NCI-H524 (cell line): ENCODE measurements at regions not wholly inside any gene's neighbourhood (a gene's known extent, or its start where the extent isn't known, plus 50 kb on each side); places are given as distances from the start of the nearest gene placed in this dataset.
A peak's percentile ranks its signal among the peaks of the same experiment; 100 is the strongest.
"Not testable (repeated sequence)": the region's sequence is repeated elsewhere in the genome, so short reads cannot be mapped to it uniquely, and the experiment has no call there.

Source experiments
- DNase-seq, 2 experiments: peaks; one replicate each; lab custom pipeline; 2025; lab: John Stamatoyannopoulos, UW

GRCh38 chr2:66030553-66030952 lies 404.4 kb upstream of the MEIS1 start:
- DNase-seq, result peak in 1 of 2 experiments; percentile 12

DNA sequence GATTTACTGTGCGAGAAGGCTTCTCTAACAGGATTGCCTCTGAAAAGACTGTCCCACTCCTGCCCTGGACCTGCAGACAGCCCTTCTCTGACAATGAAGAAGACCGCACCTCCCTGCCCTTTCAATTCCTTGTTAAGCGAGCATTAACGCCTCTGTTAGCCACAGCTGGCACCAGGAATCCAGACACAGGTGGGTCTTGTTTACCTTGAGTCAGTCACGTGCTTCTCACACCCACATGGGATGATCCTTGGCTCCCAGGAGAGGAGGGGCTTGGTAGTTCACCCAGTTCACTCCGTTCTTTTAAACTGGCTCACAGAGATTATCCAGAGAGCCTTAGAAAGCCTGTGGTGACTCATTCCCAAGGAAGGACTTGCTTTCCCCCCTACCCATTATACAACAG lies 410.5 kb upstream of the MEIS1 start:
- DNase-seq, result no peak

GRCh38 chr2:66021296-66021695 lies 413.6 kb upstream of the MEIS1 start:
- DNase-seq, result no peak

- DNase-seq, result no peak
These were observed 417.2 kb upstream of the MEIS1 start for GRCh38 chr2:66017763-66018162.

- DNase-seq, result no peak
These were observed 420.5 kb upstream of the MEIS1 start for GRCh38 chr2:66014450-66014849.

DNA sequence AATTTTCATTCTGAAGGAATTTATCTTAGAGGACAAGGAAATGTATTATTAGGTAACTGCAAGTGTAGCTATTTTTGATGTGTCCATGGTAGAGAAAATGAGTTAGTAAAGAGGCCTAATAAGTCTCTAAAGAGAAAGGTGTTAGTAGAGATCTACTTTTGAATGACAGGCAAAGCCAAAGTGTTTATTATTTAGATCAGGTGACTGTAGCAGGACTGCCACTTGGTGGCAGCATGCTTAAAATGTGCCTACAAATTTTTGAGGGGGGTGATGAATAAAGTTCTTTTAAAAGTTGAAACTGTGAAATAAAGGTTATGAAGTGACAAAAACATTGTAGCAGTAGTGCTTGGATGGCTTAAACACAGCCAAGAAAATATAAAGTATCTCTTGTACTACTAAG lies 421.5 kb upstream of the MEIS1 start:
- peak in 1 of 2 experiments; percentile 1 for DNase-seq

GRCh38 chr2:66003931-66004330 lies 431.0 kb upstream of the MEIS1 start:
- no peak for DNase-seq

GRCh38 chr2:66001538-66001937 lies 433.4 kb upstream of the MEIS1 start:
- DNase-seq, result no peak

- no peak for DNase-seq
These were observed 434.0 kb upstream of the MEIS1 start for GRCh38 chr2:66000901-66001300.

- DNase-seq, result no peak
These were observed 435.1 kb upstream of the MEIS1 start for GRCh38 chr2:65999796-66000195.

- DNase-seq, result peak in 1 of 2 experiments; percentile 1
These were observed 435.8 kb upstream of the MEIS1 start for GRCh38 chr2:65999103-65999502.

DNA sequence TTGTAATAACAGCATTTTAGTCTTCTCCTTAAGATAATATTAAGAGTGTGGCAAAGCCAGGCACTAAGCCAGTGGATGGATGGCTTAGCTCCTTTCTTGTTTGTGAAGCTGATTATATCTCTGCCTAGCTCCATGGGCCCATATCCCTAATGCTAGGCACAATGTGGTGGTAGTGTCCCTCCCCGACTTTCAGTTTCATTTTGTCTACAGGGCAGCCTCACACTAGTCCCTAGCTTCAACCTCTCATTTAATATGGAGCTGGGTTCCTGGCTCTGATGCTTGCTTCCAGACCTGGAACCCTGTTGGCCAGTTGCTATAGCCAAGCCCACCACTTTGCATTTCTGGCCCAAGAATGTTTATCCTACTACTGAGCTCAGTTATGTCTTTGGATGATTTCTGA lies 437.0 kb upstream of the MEIS1 start:
- no peak for DNase-seq

DNA sequence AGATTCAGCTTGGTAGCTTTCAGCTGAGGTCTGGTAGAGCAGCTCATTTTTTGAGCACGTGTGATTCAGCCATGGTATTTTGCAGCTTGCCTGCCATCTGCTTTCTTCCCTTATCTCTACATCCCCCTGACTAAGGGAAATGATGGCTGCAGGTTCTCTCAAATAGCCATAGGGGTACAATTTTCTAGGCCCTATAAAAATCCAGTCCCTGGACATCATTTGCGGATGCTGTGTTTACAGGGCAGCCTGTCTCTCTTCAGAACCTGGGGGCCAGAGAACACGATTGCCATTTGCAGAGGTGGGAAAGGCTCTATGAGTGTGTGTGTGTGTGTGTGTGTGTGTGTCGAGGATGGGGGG lies 442.7 kb upstream of the MEIS1 start:
- DNase-seq, result peak in 1 of 2 experiments; percentile 27

GRCh38 chr2:65991381-65992197 lies 443.3 kb upstream of the MEIS1 start:
- peak; percentile 66 to 86 for DNase-seq

GRCh38 chr2:65985986-65986385 lies 448.9 kb upstream of the MEIS1 start:
- no peak for DNase-seq

- no peak for DNase-seq
These were observed 454.4 kb upstream of the MEIS1 start for GRCh38 chr2:65980531-65980930.

DNA sequence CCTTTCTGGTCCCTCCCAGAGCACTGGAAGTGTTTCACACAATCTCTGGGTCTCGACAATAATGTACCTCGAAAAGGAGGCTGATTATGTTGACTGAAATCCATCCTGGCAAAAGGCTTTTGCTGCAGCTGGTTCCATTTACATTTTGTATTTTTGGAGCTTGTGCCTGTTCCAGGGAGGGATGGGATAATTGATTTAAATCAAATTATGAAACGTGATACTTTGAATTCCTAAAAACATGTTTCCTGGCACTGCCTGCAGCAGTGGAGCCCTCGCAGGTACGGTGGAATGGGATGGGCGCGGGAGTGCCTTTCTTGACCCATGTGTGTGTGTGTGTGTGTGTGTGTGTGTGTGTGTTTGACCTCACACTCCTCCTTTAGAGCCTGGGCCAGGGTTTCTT lies 455.5 kb upstream of the MEIS1 start:
- no peak for DNase-seq

DNA sequence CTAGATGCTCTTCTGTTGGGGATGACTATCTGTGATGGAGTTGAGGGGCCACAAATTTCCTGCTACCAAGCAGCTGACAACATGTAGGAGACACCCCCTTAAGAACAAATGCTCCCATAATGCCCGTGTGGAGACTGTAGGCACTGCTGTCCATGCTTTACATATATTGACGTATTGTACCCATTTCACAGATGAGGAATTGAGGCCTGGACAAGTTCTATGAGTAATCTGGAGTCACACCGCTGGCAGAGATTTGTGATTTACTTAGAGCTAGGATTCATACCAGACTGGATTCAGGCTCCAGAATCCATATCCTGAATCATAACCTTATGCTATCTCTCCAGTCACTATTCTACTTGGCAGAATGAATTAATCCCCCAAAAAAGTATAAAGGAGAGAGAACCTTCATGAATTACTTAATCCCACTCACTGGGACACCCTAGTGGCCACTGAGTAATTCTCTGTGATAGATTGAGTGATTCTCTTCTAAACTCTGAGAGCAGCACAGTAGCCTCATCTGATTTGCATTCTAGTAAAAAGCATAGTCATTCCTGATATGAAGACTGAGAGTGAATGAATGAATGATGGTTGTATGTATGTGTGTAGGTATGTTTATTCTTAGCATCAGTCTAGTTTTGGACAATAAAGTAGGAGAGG lies 460.7 kb upstream of the MEIS1 start:
- no peak for DNase-seq

DNA sequence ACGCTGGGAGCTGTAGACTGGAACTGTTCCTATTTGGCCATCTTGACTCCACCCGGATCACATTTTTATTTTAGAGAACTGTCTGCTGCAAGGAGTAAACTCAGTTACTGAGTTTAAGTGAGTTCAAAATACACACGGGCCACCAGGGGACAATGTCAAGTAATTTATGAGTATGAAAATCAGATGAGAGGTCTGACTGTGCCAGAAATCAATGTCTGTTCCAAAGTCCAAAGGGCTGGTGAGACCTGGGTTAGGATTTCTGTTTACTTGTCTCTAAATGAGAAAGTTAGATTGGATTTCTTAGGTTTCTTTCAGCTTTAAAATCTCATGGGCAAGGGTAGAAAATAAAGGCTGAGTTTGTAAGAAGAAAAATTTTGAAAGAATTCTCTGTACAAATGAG lies 465.8 kb upstream of the MEIS1 start:
- DNase-seq, result no peak

- not testable (repeated sequence) for DNase-seq
These were observed 471.6 kb upstream of the MEIS1 start for GRCh38 chr2:65963303-65963702.

- no peak for DNase-seq
These were observed 474.0 kb upstream of the MEIS1 start for GRCh38 chr2:65960953-65961352.

DNA sequence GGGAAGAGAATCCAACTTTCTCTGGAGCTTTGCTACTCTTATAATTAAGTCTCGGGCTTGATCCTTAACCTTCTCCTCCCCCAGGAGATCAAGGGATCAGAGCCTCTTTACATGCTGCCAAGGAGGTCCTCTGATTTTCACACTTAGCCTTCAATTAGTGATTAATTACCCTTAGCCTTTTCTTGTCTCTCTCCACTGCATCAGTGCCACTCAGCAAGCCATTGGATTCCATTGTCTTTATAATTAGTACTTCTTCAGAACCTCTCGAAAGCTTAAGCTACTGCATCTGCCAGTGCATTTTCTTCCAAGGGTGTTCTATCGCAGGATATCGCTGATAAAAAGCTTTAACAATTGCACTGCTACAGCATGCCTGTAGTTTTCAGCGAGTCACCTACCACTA lies 477.0 kb upstream of the MEIS1 start:
- peak; percentile 53 to 91 for DNase-seq

DNA sequence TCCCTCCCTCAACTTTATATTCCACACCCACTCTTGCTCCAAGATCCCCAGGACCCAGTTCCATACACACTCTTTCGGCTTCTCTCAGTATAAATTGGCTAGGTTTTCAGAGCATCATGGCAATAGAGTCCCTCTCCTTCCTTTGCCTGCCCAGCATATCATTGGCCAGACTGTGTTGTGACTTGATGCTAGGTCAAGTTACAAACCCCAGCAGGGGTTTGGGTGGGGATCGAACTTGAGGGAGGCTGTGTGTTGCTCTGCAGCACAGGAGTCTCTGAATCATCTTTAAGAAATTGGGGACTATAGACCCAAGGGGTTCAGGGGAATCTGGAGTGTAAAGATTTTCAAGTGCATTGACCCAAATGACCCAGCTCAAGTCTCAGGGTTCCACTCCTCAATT lies 477.5 kb upstream of the MEIS1 start:
- DNase-seq, result no peak

- DNase-seq, result no peak
These were observed 479.7 kb upstream of the MEIS1 start for GRCh38 chr2:65955259-65955658.
